GM12878 (cell line): ENCODE measurements at regions not wholly inside any gene's neighbourhood (a gene's known extent, or its start where the extent isn't known, plus 50 kb on each side); places are given as distances from the start of the nearest gene placed in this dataset.

Experiments
- ATAC-seq: fragments of 200-7000 bp; cut with Tn5 transposase; 3 replicates; pipeline ENCODE4 v1.9.1; 2020; ENCODE audit warnings: mild to moderate bottlenecking, moderate library complexity
- BruUV-seq: library from RNA; stranded (reverse); fragments of 400-500 nt; replicated peaks from 2 replicates; lab custom pipeline; 2021; lab: Mats Ljungman, UMichigan
- CTCF ChIA-PET: fragments of 300-600 bp; sonication (Branson Sonifier 250); formaldehyde crosslinking; extraction: SDS; loops from one replicate; lab custom pipeline; 2021; ENCODE audit warnings: inconsistent platforms; lab: Yijun Ruan, JAX
- POLR2A ChIA-PET: fragments of 350-600 bp; formaldehyde crosslinking; extraction: SDS; loops from one replicate; lab custom pipeline; 2021; ENCODE audit warnings: inconsistent platforms; lab: Charles Lee
- RAD21 ChIA-PET: fragments of 300-600 bp; sonication (Branson Sonifier 250); formaldehyde crosslinking; loops from one replicate; lab custom pipeline; 2023; ENCODE audit warnings: antibody characterized with exemption; ENCODE audit not compliant: unreplicated experiment; lab: Charles Lee
- SMC1A ChIA-PET: fragments of 300-600 bp; sonication (Branson Sonifier 250); formaldehyde crosslinking; loops from one replicate; lab custom pipeline; 2023; ENCODE audit not compliant: unreplicated experiment, uncharacterized antibody; lab: Charles Lee
- DNase-seq: peaks from one replicate; pipeline ENCODE4 v3.0.0-alpha.2; 2011; ENCODE audit warnings: low read depth, low spot score
- FAIRE-seq: peaks from 3 replicates; lab custom pipeline; 2011; peaks lifted over from hg19 to GRCh38; lab: Jason Lieb, UNC
- H2AFZ ChIP-seq: 2 replicates; pipeline ENCODE4 v1.6.0; 2011; ENCODE audit warnings: low read depth, low read length, control low read depth; ENCODE audit not compliant: control insufficient read depth
- H3K27ac ChIP-seq: 2 replicates; pipeline ENCODE4 v1.5.1; 2011; ENCODE audit warnings: control low read depth; ENCODE audit not compliant: control insufficient read depth, insufficient read depth
- H3K27me3 ChIP-seq, 2 experiments: replicated peaks in 1 of 2; 2 replicates each; pipeline versions ENCODE4 v1.6.0 to v1.6.1; 2011; ENCODE audit warnings: low read length in 1 of 2; ENCODE audit not compliant: control insufficient read depth in 2 of 2, insufficient read depth in 2 of 2
- H3K36me3 ChIP-seq, 2 experiments: 2 replicates each; pipeline ENCODE4 v1.5.1; 2011; ENCODE audit warnings: low read length in 1 of 2; ENCODE audit not compliant: control insufficient read depth in 2 of 2, insufficient read depth in 2 of 2
- H3K4me1 ChIP-seq: 2 replicates; pipeline ENCODE4 v1.6.1; 2011; ENCODE audit warnings: mild to moderate bottlenecking, low read length, moderate library complexity, mixed read lengths; ENCODE audit not compliant: control insufficient read depth, insufficient read depth
- H3K4me2 ChIP-seq: 2 replicates; pipeline ENCODE4 v1.6.0; 2011; ENCODE audit warnings: control low read depth; ENCODE audit not compliant: control insufficient read depth, insufficient read depth
- H3K4me3 ChIP-seq: fragments of 200-600 bp; sonication (generic); 2 replicates; pipeline ENCODE4 v1.5.1; 2016
- H3K79me2 ChIP-seq: 2 replicates; pipeline ENCODE4 v1.6.0; 2011; ENCODE audit warnings: low read length; ENCODE audit not compliant: control insufficient read depth, insufficient read depth
- H3K9ac ChIP-seq: 2 replicates; pipeline ENCODE4 v1.8.0; 2011; ENCODE audit warnings: low read length, control low read depth, mixed read lengths; ENCODE audit not compliant: control insufficient read depth, insufficient read depth
- H3K9me3 ChIP-seq: replicated peaks from 3 replicates; pipeline ENCODE4 v1.5.1; 2011; ENCODE audit warnings: mild to moderate bottlenecking, low read length; ENCODE audit not compliant: control insufficient read depth, insufficient read depth
- H4K20me1 ChIP-seq: 2 replicates; pipeline ENCODE4 v1.6.0; 2011; ENCODE audit not compliant: control insufficient read depth, insufficient read depth
- BCL3 ChIP-seq: IDR thresholded peaks from 2 replicates; pipeline ENCODE4 v1.6.1; 2011; ENCODE audit warnings: borderline replicate concordance, low read depth, mild to moderate bottlenecking, moderate library complexity, low read length; ENCODE audit not compliant: insufficient read depth, poor library complexity, severe bottlenecking
- ELK1 ChIP-seq: IDR thresholded peaks from 2 replicates; pipeline ENCODE4 v1.6.1; 2012; ENCODE audit warnings: low read depth, low read length, improper control_type of control experiment
- FOS ChIP-seq: IDR thresholded peaks from 3 replicates; pipeline ENCODE4 v1.6.1; 2011; ENCODE audit warnings: borderline replicate concordance; ENCODE audit not compliant: insufficient read length; ENCODE audit errors: extremely low read depth
- MEF2A ChIP-seq: IDR thresholded peaks from 2 replicates; pipeline ENCODE4 v1.6.1; 2011; ENCODE audit warnings: low read depth, mild to moderate bottlenecking, low read length, moderate library complexity; ENCODE audit not compliant: insufficient read depth
- MTA2 ChIP-seq: fragments of 450-650 bp; IDR thresholded peaks from 2 replicates; pipeline ENCODE4 v1.6.1; 2016; ENCODE audit warnings: low read depth, mild to moderate bottlenecking, moderate library complexity
- MTA3 ChIP-seq: IDR thresholded peaks from 2 replicates; pipeline ENCODE4 v1.6.1; 2012; ENCODE audit warnings: low read length, inconsistent platforms, borderline replicate concordance
- PBX3 ChIP-seq: IDR thresholded peaks from 2 replicates; pipeline ENCODE4 v1.6.1; 2011; ENCODE audit warnings: mild to moderate bottlenecking, low read depth, low read length, moderate library complexity; ENCODE audit not compliant: insufficient replicate concordance
- STAT1 ChIP-seq: fragments of 450-650 bp; conservative IDR thresholded peaks from 2 replicates; pipeline ENCODE4 v1.6.1; 2014; ENCODE audit warnings: antibody characterized with exemption, mild to moderate bottlenecking
- ZBTB11 ChIP-seq: fragments of 450-650 bp; formaldehyde crosslinking; IDR thresholded peaks from 2 replicates; pipeline ENCODE4 v1.5.0; 2022; ENCODE audit warnings: mild to moderate bottlenecking, missing genetic modification characterization
- ZBTB4 ChIP-seq: fragments of 450-650 bp; formaldehyde crosslinking; IDR thresholded peaks from 2 replicates; pipeline ENCODE4 v1.4.0; 2022; ENCODE audit warnings: mild to moderate bottlenecking, moderate library complexity
- WGBS: methylation state at CpG from one replicate; pipeline ENCODE4 v1.1.6; 2016; ENCODE audit warnings: low lambda C conversion rate; ENCODE audit not compliant: insufficient replicate concordance, insufficient coverage; ENCODE audit errors: missing lambda C conversion rate; 5-methylcytosine and 5-hydroxymethylcytosine counted together
- in situ Hi-C: fragments of 300-500 bp; cut with MboI; formaldehyde crosslinking; loops from 9 replicates; pipeline ENCODE4 v1.14.3; 2018; ENCODE audit warnings: mixed read lengths
- intact Hi-C: fragments of 100-400 bp; cut with micrococcal nuclease; formaldehyde crosslinking; loops from one replicate; pipeline ENCODE4 v1.14.2; 2022; ENCODE audit not compliant: unreplicated experiment

GRCh38 chr12:130266751-130267150 lies 70.9 kb upstream of the PIWIL1 start:
- H2AFZ ChIP-seq, result no peak overlapping the region
- no peak overlapping the region for H3K4me2 ChIP-seq
- WGBS, result 64% methylated on average over 11 of the region's 11 CpGs
- intact Hi-C loops, result no loop called here
- in situ Hi-C loops, result no loop called here
- H3K36me3 ChIP-seq, result no peaks in the 10 kb centered on the region
- no peak overlapping the region for H3K9ac ChIP-seq
- no peaks in the 10 kb centered on the region for H3K27me3 ChIP-seq
- ChIA-PET RAD21 (no interaction called here), POLR2A (no interaction called here), SMC1A (no interaction called here), CTCF (no interaction called here)
- no peaks in the 10 kb centered on the region for H3K9me3 ChIP-seq
- no peak overlapping the region for H3K4me3 ChIP-seq
- no peak for TF ChIP-seq ZBTB4 (CRISPR knock-in tag)
- TF ChIP-seq ELK1, result no peak
- TF ChIP-seq ZBTB11 (CRISPR knock-in tag), result no peak
- TF ChIP-seq PBX3, result no peak
- TF ChIP-seq BCL3, result no peak
- no peak for TF ChIP-seq MTA2
- no peak for TF ChIP-seq MTA3
- TF ChIP-seq FOS, result no peak
- TF ChIP-seq STAT1, result no peak
- no peak for TF ChIP-seq MEF2A
- DNase-seq (no peak), ATAC-seq (no peak), FAIRE-seq (no peak)
- no peak overlapping the region for H3K27ac ChIP-seq
- no peaks in the 10 kb centered on the region for H4K20me1 ChIP-seq
- no peaks in the 10 kb centered on the region for H3K79me2 ChIP-seq
- BruUV-seq, result no TSS peak
- H3K4me1 ChIP-seq, result no peaks in the 10 kb centered on the region
